Stomach (tissue), 8 donors: ENCODE measurements at regions not wholly inside any gene's neighbourhood (a gene's known extent, or its start where the extent isn't known, plus 50 kb on each side); places are given as distances from the start of the nearest gene placed in this dataset.

Experiments
- DNase-seq, 2 donors: peaks; one replicate each; pipeline versions ENCODE4 v3.0.0 to v3.0.0-alpha.2; 2013 to 2019
- H3K27ac ChIP-seq, 5 donors: fragments of 200-600 bp in 4 of 5; sonication (generic) in 4 of 5; one replicate each; pipeline ENCODE4 v1.5.1; 2013 to 2019; ENCODE audit warnings: mild to moderate bottlenecking in 1 of 5, moderate library complexity in 1 of 5
- H3K27me3 ChIP-seq, 3 donors: fragments of 200-600 bp; sonication (generic); one replicate each; pipeline ENCODE4 v1.5.1; 2017 to 2019; ENCODE audit warnings: mixed run types in 1 of 3
- H3K36me3 ChIP-seq, 4 donors: fragments of 200-600 bp; sonication (generic); 1 replicate in 3 of 4; 2 replicates in 1 of 4; pipeline ENCODE4 v1.5.1; 2016 to 2019
- H3K4me1 ChIP-seq, 4 donors: fragments of 200-600 bp; sonication (generic); one replicate each; pipeline ENCODE4 v1.5.1; 2016 to 2019
- H3K4me3 ChIP-seq, 4 donors: fragments of 200-600 bp; sonication (generic) in 3 of 4; one replicate each; pipeline ENCODE4 v1.5.1; 2016 to 2019; ENCODE audit warnings: mild to moderate bottlenecking in 1 of 4
- H3K9me3 ChIP-seq, 4 donors: fragments of 200-600 bp; sonication (generic); one replicate each; pipeline ENCODE4 v1.5.1; 2016 to 2019
- EP300 ChIP-seq: sonication (generic); formaldehyde crosslinking; IDR thresholded peaks from one replicate; pipeline ENCODE4 v1.6.1; 2017; ENCODE audit warnings: antibody characterized with exemption
- POLR2A ChIP-seq, 4 donors: fragments of 450-650 bp; IDR thresholded peaks; one replicate each; pipeline ENCODE4 v1.6.1; 2016; ENCODE audit warnings: antibody characterized with exemption in 4 of 4, control low read depth in 2 of 4, mild to moderate bottlenecking in 1 of 4, moderate library complexity in 1 of 4
- POLR2AphosphoS5 ChIP-seq, 3 donors: sonication (generic); formaldehyde crosslinking; IDR thresholded peaks; one replicate each; pipeline ENCODE4 v1.6.1; 2016; ENCODE audit warnings: antibody characterized with exemption in 3 of 3
- WGBS, 5 donors: extraction: QIAGEN DNeasy Blood & Tissue Kit in 3 of 5; methylation state at CpG; one replicate each; pipeline versions ENCODE4 v1.1.5 to v1.1.7; 2013 to 2018; 5-methylcytosine and 5-hydroxymethylcytosine counted together
- intact Hi-C: fragments of 100-400 bp; cut with DNase I; formaldehyde crosslinking; loops from one replicate; pipeline ENCODE4 v1.15.1; 2023; ENCODE audit warnings: low total_unique reads
- TF ChIP-seq, protein P1 (sequence below), 7 experiments: fragments of 450-650 bp in 4 of 7; fragments of 200-600 bp in 3 of 7; sonication (generic) in 3 of 7; IDR thresholded peaks; one replicate each; pipeline ENCODE4 v1.5.1; 2016 to 2019; ENCODE audit warnings: antibody characterized with exemption in 7 of 7, control low read depth in 2 of 7, mild to moderate bottlenecking in 1 of 7
- donor health status: healthy with polysubstance abuse.
- donor health status: Bipolar disorder and iron deficiency.
- donor health status: healthy.

DNA sequence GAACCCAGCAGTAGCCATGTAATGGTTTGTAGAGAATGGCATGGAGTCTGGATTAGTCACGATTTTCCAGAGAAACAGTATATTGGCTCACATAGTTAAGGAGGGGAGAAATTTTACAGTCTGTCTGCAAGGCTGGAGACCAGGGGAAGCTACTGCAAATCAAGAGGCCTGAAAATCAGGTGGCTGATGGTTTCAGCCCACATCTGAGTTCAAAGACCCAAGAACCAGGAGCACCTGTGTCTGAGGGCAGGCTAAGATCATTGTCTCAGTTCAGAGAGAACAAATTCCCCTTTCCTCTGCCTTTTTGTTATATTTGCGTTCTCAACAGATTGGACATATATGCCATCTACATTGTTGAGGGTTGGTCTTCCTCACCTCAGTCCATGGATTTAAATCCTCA lies 207.5 kb upstream of the IRX2 start:
- Histone ChIP-seq H3K4me1 (no peaks in the 10 kb centered on the region), H3K27ac (no peak overlapping the region), H3K4me3 (no peak overlapping the region), H3K27me3 (no peaks in the 10 kb centered on the region), H3K9me3 (peaks cover 0 to 36% (median 15%) of the 10 kb centered on the region in 4 donors), H3K36me3 (no peaks in the 10 kb centered on the region)
- 77 to 90% (median 80%) methylated on average over 2 of the region's 2 CpGs for WGBS, 5 donors
- DNase-seq: no peak
- intact Hi-C loops: no loop called here
- TF ChIP-seq POLR2AphosphoS5 (IDR thresholded peaks at IDR 0.05): no peak

DNA sequence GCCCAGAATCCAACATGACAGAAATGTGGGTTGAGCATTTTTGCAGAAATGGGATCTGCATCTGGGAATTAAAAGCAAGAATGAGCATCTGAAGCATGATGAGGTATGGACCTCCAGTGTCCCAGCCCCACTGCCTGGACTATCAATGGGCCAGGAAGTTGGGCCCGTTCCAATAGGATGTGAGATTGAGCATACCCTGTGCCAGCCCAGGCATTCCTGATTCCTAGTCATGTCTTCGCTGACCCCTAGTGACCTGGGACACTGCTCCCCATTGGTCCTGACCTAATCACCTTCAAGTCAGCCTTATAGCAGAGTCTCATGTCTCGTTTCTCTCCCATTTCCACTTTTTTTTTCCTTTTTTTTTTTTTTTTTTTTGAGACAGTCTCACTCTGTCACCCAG lies 197.4 kb upstream of the IRX2 start:
- Histone ChIP-seq H3K27ac (no peak overlapping the region), H3K4me1 (no peaks in the 10 kb centered on the region), H3K9me3 (peaks cover 0 to 4% (median 0%) of the 10 kb centered on the region in 4 donors), H3K27me3 (no peaks in the 10 kb centered on the region), H3K4me3 (no peak overlapping the region), H3K36me3 (no peaks in the 10 kb centered on the region)
- WGBS, 5 donors: 45 to 72% (median 63%) methylated on average over 3 of the region's 3 CpGs
- TF ChIP-seq, protein P1, sequence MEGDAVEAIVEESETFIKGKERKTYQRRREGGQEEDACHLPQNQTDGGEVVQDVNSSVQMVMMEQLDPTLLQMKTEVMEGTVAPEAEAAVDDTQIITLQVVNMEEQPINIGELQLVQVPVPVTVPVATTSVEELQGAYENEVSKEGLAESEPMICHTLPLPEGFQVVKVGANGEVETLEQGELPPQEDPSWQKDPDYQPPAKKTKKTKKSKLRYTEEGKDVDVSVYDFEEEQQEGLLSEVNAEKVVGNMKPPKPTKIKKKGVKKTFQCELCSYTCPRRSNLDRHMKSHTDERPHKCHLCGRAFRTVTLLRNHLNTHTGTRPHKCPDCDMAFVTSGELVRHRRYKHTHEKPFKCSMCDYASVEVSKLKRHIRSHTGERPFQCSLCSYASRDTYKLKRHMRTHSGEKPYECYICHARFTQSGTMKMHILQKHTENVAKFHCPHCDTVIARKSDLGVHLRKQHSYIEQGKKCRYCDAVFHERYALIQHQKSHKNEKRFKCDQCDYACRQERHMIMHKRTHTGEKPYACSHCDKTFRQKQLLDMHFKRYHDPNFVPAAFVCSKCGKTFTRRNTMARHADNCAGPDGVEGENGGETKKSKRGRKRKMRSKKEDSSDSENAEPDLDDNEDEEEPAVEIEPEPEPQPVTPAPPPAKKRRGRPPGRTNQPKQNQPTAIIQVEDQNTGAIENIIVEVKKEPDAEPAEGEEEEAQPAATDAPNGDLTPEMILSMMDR (IDR thresholded peaks at IDR 0.05): no peak
- TF ChIP-seq EP300: no peak
- TF ChIP-seq POLR2A (IDR thresholded peaks at IDR 0.05): no peak
- TF ChIP-seq POLR2AphosphoS5 (IDR thresholded peaks at IDR 0.05): no peak
- intact Hi-C loops: no loop called here
- DNase-seq: no peak

DNA sequence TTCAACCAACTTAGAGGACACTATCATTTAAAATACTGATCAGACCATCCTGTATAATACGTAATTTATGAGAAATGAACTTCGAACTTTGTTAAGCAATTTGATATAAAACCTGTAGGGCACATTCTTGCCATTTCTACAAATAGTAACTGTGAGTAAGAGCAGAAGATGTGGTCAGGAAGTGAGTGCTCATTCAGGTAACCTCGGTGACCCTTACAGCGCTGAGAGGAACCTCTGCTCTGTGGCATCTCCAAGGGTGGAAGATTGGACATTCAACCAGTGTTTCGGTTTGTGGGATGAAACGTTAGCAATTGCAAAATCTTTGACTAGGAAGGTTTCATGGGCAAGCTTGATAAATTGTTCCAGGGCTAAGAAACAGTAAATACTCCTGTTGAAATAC lies 194.8 kb upstream of the IRX2 start:
- Histone ChIP-seq H3K4me1 (no peaks in the 10 kb centered on the region), H3K27me3 (no peaks in the 10 kb centered on the region), H3K9me3 (peaks cover 0 to 17% (median 8%) of the 10 kb centered on the region in 4 donors), H3K4me3 (no peak overlapping the region), H3K36me3 (no peaks in the 10 kb centered on the region), H3K27ac (no peak overlapping the region)
- TF ChIP-seq POLR2AphosphoS5 (IDR thresholded peaks at IDR 0.05): no peak
- TF ChIP-seq EP300: no peak
- TF ChIP-seq POLR2A (IDR thresholded peaks at IDR 0.05): no peak
- TF ChIP-seq, protein P1 (IDR thresholded peaks at IDR 0.05): no peak
- DNase-seq: no peak
- 62 to 79% (median 76%) methylated on average over 6 of the region's 6 CpGs for WGBS, 5 donors
- intact Hi-C loops: no loop called here

DNA sequence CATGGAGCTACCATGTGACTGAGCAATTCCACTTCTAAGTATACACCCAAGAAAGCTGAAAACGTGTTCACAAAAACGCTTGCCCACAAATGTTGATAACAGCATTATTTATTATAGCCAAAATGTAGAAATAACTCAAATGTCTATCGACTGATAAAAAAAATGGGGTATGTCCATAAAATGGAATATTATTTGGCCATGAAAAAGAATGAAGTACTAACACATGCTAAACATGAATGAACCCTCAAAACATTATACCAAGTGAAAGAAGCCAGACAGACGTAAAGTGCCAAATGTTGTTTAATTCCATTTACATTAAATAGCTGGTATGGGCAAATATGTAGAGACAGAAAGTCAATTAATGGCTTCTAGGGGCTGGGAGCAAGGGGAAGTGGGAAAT lies 184.9 kb upstream of the IRX2 start:
- no peak for DNase-seq
- H3K9me3 ChIP-seq: peaks cover 0 to 13% (median 11%) of the 10 kb centered on the region in 4 donors
- TF ChIP-seq POLR2A (IDR thresholded peaks at IDR 0.05): no peak
- no peak for TF ChIP-seq POLR2AphosphoS5 (IDR thresholded peaks at IDR 0.05)
- TF ChIP-seq, protein P1 (IDR thresholded peaks at IDR 0.05): no peak
- no peak for TF ChIP-seq EP300
- no peaks in the 10 kb centered on the region for H3K27me3 ChIP-seq
- intact Hi-C loops: no loop called here
- H3K27ac ChIP-seq: no peak overlapping the region
- WGBS, 5 donors: 82 to 92% (median 89%) methylated on average over 4 of the region's 4 CpGs
- H3K36me3 ChIP-seq: no peaks in the 10 kb centered on the region
- no peak overlapping the region for H3K4me3 ChIP-seq
- no peaks in the 10 kb centered on the region for H3K4me1 ChIP-seq

DNA sequence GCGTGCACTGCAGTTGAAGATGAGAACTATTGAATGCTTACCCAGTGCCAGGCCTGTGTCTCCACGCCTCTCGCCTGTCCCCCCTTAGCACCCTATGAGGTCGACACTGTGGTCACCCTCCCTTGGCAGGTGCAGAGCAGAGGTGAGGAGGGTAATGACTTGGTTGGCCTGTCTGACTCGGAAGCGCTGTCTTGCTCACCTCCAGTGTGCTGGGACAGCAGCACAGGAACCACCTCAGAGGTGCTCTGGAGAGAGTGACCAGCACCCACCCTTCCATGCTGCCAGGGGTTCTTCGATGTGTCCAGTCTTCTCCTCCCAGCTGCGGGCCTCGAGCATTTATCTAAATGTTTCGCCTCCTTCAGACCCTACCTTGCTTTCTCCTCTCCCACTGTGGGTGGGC lies 178.3 kb upstream of the IRX2 start:
- DNase-seq: no peak
- Histone ChIP-seq H3K27me3 (no peaks in the 10 kb centered on the region), H3K36me3 (no peaks in the 10 kb centered on the region), H3K4me1 (no peaks in the 10 kb centered on the region), H3K4me3 (no peak overlapping the region), H3K27ac (no peak overlapping the region), H3K9me3 (peaks cover 0 to 5% (median 2%) of the 10 kb centered on the region in 4 donors)
- WGBS, 5 donors: 78 to 88% (median 84%) methylated on average over 10 of the region's 10 CpGs
- TF ChIP-seq POLR2A (IDR thresholded peaks at IDR 0.05) (no peak), EP300 (no peak), POLR2AphosphoS5 (IDR thresholded peaks at IDR 0.05) (no peak)
- TF ChIP-seq, protein P1 (IDR thresholded peaks at IDR 0.05): no peak
- intact Hi-C loops: no loop called here
